GM12891 (cell line): ENCODE measurements at regions not wholly inside any gene's neighbourhood (a gene's known extent, or its start where the extent isn't known, plus 50 kb on each side); places are given as distances from the start of the nearest gene placed in this dataset.

Experiments used
- PAX5 ChIP-seq: IDR thresholded peaks from 2 replicates; pipeline ENCODE4 v1.6.1; 2011; ENCODE audit warnings: low read length, moderate library complexity, mild to moderate bottlenecking; ENCODE audit not compliant: insufficient read depth, severe bottlenecking
- POLR2A ChIP-seq: IDR thresholded peaks from 2 replicates; pipeline ENCODE4 v1.6.1; 2011; ENCODE audit warnings: low read depth, low read length, control low read depth
- POLR2AphosphoS5 ChIP-seq: IDR thresholded peaks from 2 replicates; pipeline ENCODE4 v1.6.1; 2011; ENCODE audit warnings: low read depth, low read length, control low read depth
- POU2F2 ChIP-seq: IDR thresholded peaks from 2 replicates; pipeline ENCODE4 v1.6.1; 2011; ENCODE audit warnings: low read depth, mild to moderate bottlenecking, control low read depth, low read length, moderate library complexity
- SPI1 ChIP-seq: IDR thresholded peaks from 2 replicates; pipeline ENCODE4 v1.6.1; 2011; ENCODE audit warnings: low read depth, low read length, control low read depth
- TAF1 ChIP-seq: IDR thresholded peaks from 2 replicates; pipeline ENCODE4 v1.6.1; 2011; ENCODE audit warnings: low read depth, low read length, control low read depth

- TF ChIP-seq POLR2A, result no peak
- no peak for TF ChIP-seq POU2F2
- TF ChIP-seq POLR2AphosphoS5, result no peak
- TF ChIP-seq TAF1, result no peak
- TF ChIP-seq PAX5, result no peak
- no peak for TF ChIP-seq SPI1
These were observed 347.6 kb downstream of the MDFIC start for GRCh38 chr7:115269486-115269885.
